ENCODE measurements at regions not wholly inside any gene's neighbourhood (a gene's known extent, or its start where the extent isn't known, plus 50 kb on each side); places are given as distances from the start of the nearest gene placed in this dataset.

GRCh38 chr11:92313784-92314183 is 89.2 kb downstream of the FAT3 start:
- Histone ChIP-seq H3K9me3 (ENCODE audit: insufficient read depth, low read length) (no peaks in the 10 kb centered on the region), H2AFZ (ENCODE audit: low read depth, low read length, severe bottlenecking) (no peak overlapping the region), H3K27ac (ENCODE audit: low read depth, low read length) (no peak overlapping the region), H3K27me3 (ENCODE audit: low read length) (no peaks in the 10 kb centered on the region), H3K79me2 (ENCODE audit: insufficient read depth, low read length) (no peaks in the 10 kb centered on the region), H3K4me2 (ENCODE audit: low read depth, low read length, poor library complexity, severe bottlenecking) (no peak overlapping the region), H4K20me1 (ENCODE audit: low read depth, low read length) (no peaks in the 10 kb centered on the region), H3K9me2 (replicated peaks; ENCODE audit: insufficient read depth, low read length) (no peaks in the 10 kb centered on the region), H3K36me3 (ENCODE audit: low read length) (no peaks in the 10 kb centered on the region), H3K4me3 (ENCODE audit: insufficient read depth, low read length, poor library complexity, severe bottlenecking) (no peak overlapping the region), H3K9ac (ENCODE audit: low read length) (no peak overlapping the region), H3F3A (ENCODE audit: insufficient read depth) (no peaks in the 10 kb centered on the region)
- no peak for TF ChIP-seq EZH2phosphoT487 (conservative IDR thresholded peaks at IDR 0.05; ENCODE audit: low read length)
- no peak for TF ChIP-seq CTCF (IDR thresholded peaks at IDR 0.05; ENCODE audit: insufficient read depth, low read length, poor library complexity, severe bottlenecking)

- H3K4me2 ChIP-seq (ENCODE audit: low read depth, low read length, poor library complexity, severe bottlenecking), result no peak overlapping the region
These were observed 89.9 kb downstream of the FAT3 start for GRCh38 chr11:92314499-92314898.

GRCh38 chr11:92316106-92316809 is 91.6 kb downstream of the FAT3 start:
- Histone ChIP-seq H3K27me3 (ENCODE audit: low read length) (no peaks in the 10 kb centered on the region), H2AFZ (ENCODE audit: low read depth, low read length, severe bottlenecking) (no peak overlapping the region), H3K4me2 (ENCODE audit: low read depth, low read length, poor library complexity, severe bottlenecking) (no peak overlapping the region), H4K20me1 (ENCODE audit: low read depth, low read length) (no peaks in the 10 kb centered on the region), H3K27ac (ENCODE audit: low read depth, low read length) (no peak overlapping the region), H3K9me2 (replicated peaks; ENCODE audit: insufficient read depth, low read length) (no peaks in the 10 kb centered on the region), H3K79me2 (ENCODE audit: insufficient read depth, low read length) (no peaks in the 10 kb centered on the region), H3K36me3 (ENCODE audit: low read length) (no peaks in the 10 kb centered on the region), H3F3A (ENCODE audit: insufficient read depth) (no peaks in the 10 kb centered on the region), H3K9me3 (ENCODE audit: insufficient read depth, low read length) (no peaks in the 10 kb centered on the region), H3K4me3 (ENCODE audit: insufficient read depth, low read length, poor library complexity, severe bottlenecking) (no peak overlapping the region), H3K9ac (ENCODE audit: low read length) (no peak overlapping the region)
- no peak for TF ChIP-seq CTCF (IDR thresholded peaks at IDR 0.05; ENCODE audit: insufficient read depth, low read length, poor library complexity, severe bottlenecking)

More at GRCh38 chr11:92314499-92314898, 89.9 kb downstream of the FAT3 start:
- no peak for TF ChIP-seq EZH2phosphoT487 (conservative IDR thresholded peaks at IDR 0.05; ENCODE audit: low read length)
- no peak for TF ChIP-seq CTCF (IDR thresholded peaks at IDR 0.05; ENCODE audit: insufficient read depth, low read length, poor library complexity, severe bottlenecking)
- Histone ChIP-seq H3K36me3 (ENCODE audit: low read length) (no peaks in the 10 kb centered on the region), H3K4me3 (ENCODE audit: insufficient read depth, low read length, poor library complexity, severe bottlenecking) (no peak overlapping the region), H3K9me2 (replicated peaks; ENCODE audit: insufficient read depth, low read length) (no peaks in the 10 kb centered on the region), H3F3A (ENCODE audit: insufficient read depth) (no peaks in the 10 kb centered on the region), H3K9me3 (ENCODE audit: insufficient read depth, low read length) (no peaks in the 10 kb centered on the region), H3K79me2 (ENCODE audit: insufficient read depth, low read length) (no peaks in the 10 kb centered on the region), H3K27ac (ENCODE audit: low read depth, low read length) (no peak overlapping the region), H3K27me3 (ENCODE audit: low read length) (no peaks in the 10 kb centered on the region), H4K20me1 (ENCODE audit: low read depth, low read length) (no peaks in the 10 kb centered on the region), H3K9ac (ENCODE audit: low read length) (no peak overlapping the region), H2AFZ (ENCODE audit: low read depth, low read length, severe bottlenecking) (no peak overlapping the region)

Data from SU-DHL-6 (cell line).